ENCODE measurements at regions not wholly inside any gene's neighbourhood (a gene's known extent, or its start where the extent isn't known, plus 50 kb on each side); places are given as distances from the start of the nearest gene placed in this dataset.

DNA sequence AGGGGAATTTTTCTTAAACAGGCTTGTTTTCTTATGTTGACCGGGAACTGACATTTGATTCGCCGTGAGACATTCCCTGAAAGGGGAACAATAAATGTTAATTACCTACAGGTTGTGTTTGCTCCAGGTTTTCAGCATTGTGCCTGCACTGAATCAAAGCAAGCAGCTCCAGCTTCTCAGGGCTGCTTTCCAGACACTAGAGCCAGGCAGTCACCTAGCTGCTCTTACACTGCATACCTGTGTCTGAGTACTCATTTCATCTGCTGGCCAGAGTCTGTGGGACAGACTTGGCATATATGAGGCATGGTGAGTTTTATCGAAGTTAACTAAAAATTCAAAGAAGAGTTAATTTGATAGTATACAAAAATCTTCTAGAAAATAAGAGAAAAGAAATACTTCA lies 951.8 kb upstream of the MAP3K7 start:
- Histone ChIP-seq H3K36me3 (ENCODE audit: control insufficient read depth in 4 of 4, insufficient read depth in 3 of 4, low read depth in 1 of 4, low read length in 3 of 4) (no peaks in the 10 kb centered on the region), H3K9ac (ENCODE audit: low read depth in 1 of 2, low read length in 2 of 2) (no peak overlapping the region), H3K4me3 (ENCODE audit: low read depth in 1 of 3, low read length in 3 of 3) (no peak overlapping the region), H3K27me3 (ENCODE audit: control insufficient read depth in 4 of 4, insufficient read depth in 4 of 4, low read length in 3 of 4) (peaks cover 0 to 2% (median 0%) of the 10 kb centered on the region in 4 donors), H3K27ac (ENCODE audit: low read depth in 1 of 2, low read length in 2 of 2) (no peak overlapping the region), H3K4me1 (ENCODE audit: control insufficient read depth in 4 of 4, insufficient read depth in 4 of 4, low read length in 3 of 4) (no peaks in the 10 kb centered on the region), H3K9me3 (ENCODE audit: control insufficient read depth in 4 of 4, low read length in 3 of 4) (peaks cover 0 to 2% (median 0%) of the 10 kb centered on the region in 4 donors)
- DNase-seq (ENCODE audit: low spot score), result no peak
- 69% methylated on average over 4 of the region's 4 CpGs for WGBS
- TF ChIP-seq, protein P1, sequence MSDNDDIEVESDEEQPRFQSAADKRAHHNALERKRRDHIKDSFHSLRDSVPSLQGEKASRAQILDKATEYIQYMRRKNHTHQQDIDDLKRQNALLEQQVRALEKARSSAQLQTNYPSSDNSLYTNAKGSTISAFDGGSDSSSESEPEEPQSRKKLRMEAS (IDR thresholded peaks at IDR 0.05), result no peak
- TF ChIP-seq NR2F2 (IDR thresholded peaks at IDR 0.05), result no peak
- TF ChIP-seq HNF4A (conservative IDR thresholded peaks at IDR 0.05), result no peak
- TF ChIP-seq JUND (IDR thresholded peaks at IDR 0.05), result no peak
- TF ChIP-seq, protein P2, sequence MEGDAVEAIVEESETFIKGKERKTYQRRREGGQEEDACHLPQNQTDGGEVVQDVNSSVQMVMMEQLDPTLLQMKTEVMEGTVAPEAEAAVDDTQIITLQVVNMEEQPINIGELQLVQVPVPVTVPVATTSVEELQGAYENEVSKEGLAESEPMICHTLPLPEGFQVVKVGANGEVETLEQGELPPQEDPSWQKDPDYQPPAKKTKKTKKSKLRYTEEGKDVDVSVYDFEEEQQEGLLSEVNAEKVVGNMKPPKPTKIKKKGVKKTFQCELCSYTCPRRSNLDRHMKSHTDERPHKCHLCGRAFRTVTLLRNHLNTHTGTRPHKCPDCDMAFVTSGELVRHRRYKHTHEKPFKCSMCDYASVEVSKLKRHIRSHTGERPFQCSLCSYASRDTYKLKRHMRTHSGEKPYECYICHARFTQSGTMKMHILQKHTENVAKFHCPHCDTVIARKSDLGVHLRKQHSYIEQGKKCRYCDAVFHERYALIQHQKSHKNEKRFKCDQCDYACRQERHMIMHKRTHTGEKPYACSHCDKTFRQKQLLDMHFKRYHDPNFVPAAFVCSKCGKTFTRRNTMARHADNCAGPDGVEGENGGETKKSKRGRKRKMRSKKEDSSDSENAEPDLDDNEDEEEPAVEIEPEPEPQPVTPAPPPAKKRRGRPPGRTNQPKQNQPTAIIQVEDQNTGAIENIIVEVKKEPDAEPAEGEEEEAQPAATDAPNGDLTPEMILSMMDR (IDR thresholded peaks at IDR 0.05; ENCODE audit: low read depth, low read length, missing input control), result no peak
- TF ChIP-seq, protein P3, sequence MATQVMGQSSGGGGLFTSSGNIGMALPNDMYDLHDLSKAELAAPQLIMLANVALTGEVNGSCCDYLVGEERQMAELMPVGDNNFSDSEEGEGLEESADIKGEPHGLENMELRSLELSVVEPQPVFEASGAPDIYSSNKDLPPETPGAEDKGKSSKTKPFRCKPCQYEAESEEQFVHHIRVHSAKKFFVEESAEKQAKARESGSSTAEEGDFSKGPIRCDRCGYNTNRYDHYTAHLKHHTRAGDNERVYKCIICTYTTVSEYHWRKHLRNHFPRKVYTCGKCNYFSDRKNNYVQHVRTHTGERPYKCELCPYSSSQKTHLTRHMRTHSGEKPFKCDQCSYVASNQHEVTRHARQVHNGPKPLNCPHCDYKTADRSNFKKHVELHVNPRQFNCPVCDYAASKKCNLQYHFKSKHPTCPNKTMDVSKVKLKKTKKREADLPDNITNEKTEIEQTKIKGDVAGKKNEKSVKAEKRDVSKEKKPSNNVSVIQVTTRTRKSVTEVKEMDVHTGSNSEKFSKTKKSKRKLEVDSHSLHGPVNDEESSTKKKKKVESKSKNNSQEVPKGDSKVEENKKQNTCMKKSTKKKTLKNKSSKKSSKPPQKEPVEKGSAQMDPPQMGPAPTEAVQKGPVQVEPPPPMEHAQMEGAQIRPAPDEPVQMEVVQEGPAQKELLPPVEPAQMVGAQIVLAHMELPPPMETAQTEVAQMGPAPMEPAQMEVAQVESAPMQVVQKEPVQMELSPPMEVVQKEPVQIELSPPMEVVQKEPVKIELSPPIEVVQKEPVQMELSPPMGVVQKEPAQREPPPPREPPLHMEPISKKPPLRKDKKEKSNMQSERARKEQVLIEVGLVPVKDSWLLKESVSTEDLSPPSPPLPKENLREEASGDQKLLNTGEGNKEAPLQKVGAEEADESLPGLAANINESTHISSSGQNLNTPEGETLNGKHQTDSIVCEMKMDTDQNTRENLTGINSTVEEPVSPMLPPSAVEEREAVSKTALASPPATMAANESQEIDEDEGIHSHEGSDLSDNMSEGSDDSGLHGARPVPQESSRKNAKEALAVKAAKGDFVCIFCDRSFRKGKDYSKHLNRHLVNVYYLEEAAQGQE (IDR thresholded peaks at IDR 0.05), result no peak
- TF ChIP-seq HNF4G (IDR thresholded peaks at IDR 0.05), result no peak

DNA sequence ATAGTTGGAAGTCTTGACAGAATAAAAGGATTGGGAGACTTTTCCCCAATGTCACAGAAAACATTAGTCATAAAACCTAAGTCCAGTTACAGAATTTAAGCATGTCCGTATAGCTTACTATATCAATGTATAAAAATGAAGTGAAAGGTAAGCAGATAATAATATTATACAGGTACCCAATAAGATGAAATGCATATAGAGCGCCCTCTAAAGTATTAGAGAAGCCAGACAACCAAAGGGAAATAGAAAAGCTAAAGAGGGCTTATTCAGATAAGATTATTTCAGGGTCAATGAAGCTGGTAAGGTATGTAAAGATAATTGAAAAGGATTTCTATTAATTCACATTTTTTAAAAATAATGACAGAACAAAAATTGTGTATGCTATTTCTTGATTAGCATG lies 947.7 kb upstream of the MAP3K7 start:
- H3K4me1 ChIP-seq (ENCODE audit: control insufficient read depth in 4 of 4, insufficient read depth in 4 of 4, low read length in 3 of 4), result no peaks in the 10 kb centered on the region
- H3K9ac ChIP-seq (ENCODE audit: low read depth in 1 of 2, low read length in 2 of 2), result no peak overlapping the region
- peaks cover 0 to 2% (median 0%) of the 10 kb centered on the region in 4 donors for H3K27me3 ChIP-seq (ENCODE audit: control insufficient read depth in 4 of 4, insufficient read depth in 4 of 4, low read length in 3 of 4)
- TF ChIP-seq, protein P4, sequence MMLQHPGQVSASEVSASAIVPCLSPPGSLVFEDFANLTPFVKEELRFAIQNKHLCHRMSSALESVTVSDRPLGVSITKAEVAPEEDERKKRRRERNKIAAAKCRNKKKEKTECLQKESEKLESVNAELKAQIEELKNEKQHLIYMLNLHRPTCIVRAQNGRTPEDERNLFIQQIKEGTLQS (IDR thresholded peaks at IDR 0.05), result no peak
- TF ChIP-seq, protein P5, sequence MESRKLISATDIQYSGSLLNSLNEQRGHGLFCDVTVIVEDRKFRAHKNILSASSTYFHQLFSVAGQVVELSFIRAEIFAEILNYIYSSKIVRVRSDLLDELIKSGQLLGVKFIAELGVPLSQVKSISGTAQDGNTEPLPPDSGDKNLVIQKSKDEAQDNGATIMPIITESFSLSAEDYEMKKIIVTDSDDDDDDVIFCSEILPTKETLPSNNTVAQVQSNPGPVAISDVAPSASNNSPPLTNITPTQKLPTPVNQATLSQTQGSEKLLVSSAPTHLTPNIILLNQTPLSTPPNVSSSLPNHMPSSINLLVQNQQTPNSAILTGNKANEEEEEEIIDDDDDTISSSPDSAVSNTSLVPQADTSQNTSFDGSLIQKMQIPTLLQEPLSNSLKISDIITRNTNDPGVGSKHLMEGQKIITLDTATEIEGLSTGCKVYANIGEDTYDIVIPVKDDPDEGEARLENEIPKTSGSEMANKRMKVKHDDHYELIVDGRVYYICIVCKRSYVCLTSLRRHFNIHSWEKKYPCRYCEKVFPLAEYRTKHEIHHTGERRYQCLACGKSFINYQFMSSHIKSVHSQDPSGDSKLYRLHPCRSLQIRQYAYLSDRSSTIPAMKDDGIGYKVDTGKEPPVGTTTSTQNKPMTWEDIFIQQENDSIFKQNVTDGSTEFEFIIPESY (IDR thresholded peaks at IDR 0.05), result no peak
- TF ChIP-seq SP1 (IDR thresholded peaks at IDR 0.05) (no peak), FOXA1 (IDR thresholded peaks at IDR 0.05) (no peak), NR2F2 (IDR thresholded peaks at IDR 0.05) (no peak), HNF4G (IDR thresholded peaks at IDR 0.05) (no peak), EGR1 (IDR thresholded peaks at IDR 0.05; ENCODE audit: low read depth in 2 of 2) (no peak), RAD21 (IDR thresholded peaks at IDR 0.05) (no peak), FOXA2 (IDR thresholded peaks at IDR 0.05) (no peak), RXRA (IDR thresholded peaks at IDR 0.05) (no peak), HNF4A (conservative IDR thresholded peaks at IDR 0.05) (no peak), GABPA (IDR thresholded peaks at IDR 0.05 in 1 of 2, conservative IDR thresholded peaks at IDR 0.05 in 1 of 2) (no peak), JUND (IDR thresholded peaks at IDR 0.05) (no peak)
- TF ChIP-seq, protein P3 (IDR thresholded peaks at IDR 0.05), result no peak
- TF ChIP-seq, protein P2 (IDR thresholded peaks at IDR 0.05; ENCODE audit: low read depth, low read length, missing input control), result no peak
- TF ChIP-seq, protein P1 (IDR thresholded peaks at IDR 0.05), result no peak
- DNase-seq (ENCODE audit: low spot score), result no peak
- H3K9me3 ChIP-seq (ENCODE audit: control insufficient read depth in 4 of 4, low read length in 3 of 4), result peaks cover 0 to 2% (median 0%) of the 10 kb centered on the region in 4 donors
- 48% methylated on average over 2 of the region's 2 CpGs for WGBS
- no peaks in the 10 kb centered on the region for H3K36me3 ChIP-seq (ENCODE audit: control insufficient read depth in 4 of 4, insufficient read depth in 3 of 4, low read depth in 1 of 4, low read length in 3 of 4)
- no peak overlapping the region for H3K4me3 ChIP-seq (ENCODE audit: low read depth in 1 of 3, low read length in 3 of 3)
- no peak overlapping the region for H3K27ac ChIP-seq (ENCODE audit: low read depth in 1 of 2, low read length in 2 of 2)

Measured in liver (tissue), 8 donors.